Parathyroid adenoma (tissue), 2 donors: ENCODE measurements at regions not wholly inside any gene's neighbourhood (a gene's known extent, or its start where the extent isn't known, plus 50 kb on each side); places are given as distances from the start of the nearest gene placed in this dataset.

ENCODE experiments used
- H2AFZ ChIP-seq: fragments of 300-600 bp; sonication (generic); one replicate; pipeline ENCODE4 v1.7.0; 2017; ENCODE audit warnings: antibody characterized with exemption, mild to moderate bottlenecking
- H3K27ac ChIP-seq: fragments of 300-600 bp; sonication (generic); one replicate; pipeline ENCODE4 v1.7.0; 2017
- H3K27me3 ChIP-seq: fragments of 300-600 bp; sonication (generic); one replicate; pipeline ENCODE4 v1.7.0; 2017; ENCODE audit warnings: low read length; ENCODE audit not compliant: control insufficient read depth, insufficient read depth
- H3K36me3 ChIP-seq: fragments of 300-600 bp; sonication (generic); one replicate; pipeline ENCODE4 v1.7.0; 2017; ENCODE audit warnings: low read length; ENCODE audit not compliant: control insufficient read depth, insufficient read depth
- H3K4me1 ChIP-seq: fragments of 300-600 bp; sonication (generic); one replicate; pipeline ENCODE4 v1.7.0; 2017; ENCODE audit warnings: control low read depth
- H3K4me2 ChIP-seq: fragments of 300-600 bp; sonication (generic); one replicate; pipeline ENCODE4 v1.7.0; 2017; ENCODE audit warnings: low read length
- H3K4me3 ChIP-seq: fragments of 300-600 bp; sonication (generic); one replicate; pipeline ENCODE4 v1.7.0; 2017; ENCODE audit warnings: low read depth, low read length
- H3K79me2 ChIP-seq: fragments of 300-600 bp; sonication (generic); one replicate; pipeline ENCODE4 v1.7.0; 2017; ENCODE audit warnings: control low read depth
- H3K9ac ChIP-seq: fragments of 300-600 bp; sonication (generic); one replicate; pipeline ENCODE4 v1.7.0; 2017; ENCODE audit warnings: mild to moderate bottlenecking
- H3K9me3 ChIP-seq: fragments of 300-600 bp; sonication (generic); one replicate; pipeline ENCODE4 v1.7.0; 2017; ENCODE audit warnings: low read length; ENCODE audit not compliant: control insufficient read depth
- TF ChIP-seq, protein P1 (sequence below): fragments of 300-600 bp; sonication (generic); IDR thresholded peaks from one replicate; pipeline ENCODE4 v1.7.0; 2017; ENCODE audit warnings: antibody characterized with exemption, mild to moderate bottlenecking
- donor health status: primary hyperparathyroidism.

GRCh38 chr3:110074095-110074494, 736.7 kb upstream of the DPPA4 start:
- H3K4me2 ChIP-seq, result no peak overlapping the region
- no peaks in the 10 kb centered on the region for H3K4me1 ChIP-seq
- no peaks in the 10 kb centered on the region for H3K27me3 ChIP-seq
- H3K27ac ChIP-seq, result no peak overlapping the region
- H3K4me3 ChIP-seq, result no peak overlapping the region
- no peaks in the 10 kb centered on the region for H3K36me3 ChIP-seq
- H2AFZ ChIP-seq, result no peak overlapping the region
- no peaks in the 10 kb centered on the region for H3K9me3 ChIP-seq
- TF ChIP-seq, protein P1, sequence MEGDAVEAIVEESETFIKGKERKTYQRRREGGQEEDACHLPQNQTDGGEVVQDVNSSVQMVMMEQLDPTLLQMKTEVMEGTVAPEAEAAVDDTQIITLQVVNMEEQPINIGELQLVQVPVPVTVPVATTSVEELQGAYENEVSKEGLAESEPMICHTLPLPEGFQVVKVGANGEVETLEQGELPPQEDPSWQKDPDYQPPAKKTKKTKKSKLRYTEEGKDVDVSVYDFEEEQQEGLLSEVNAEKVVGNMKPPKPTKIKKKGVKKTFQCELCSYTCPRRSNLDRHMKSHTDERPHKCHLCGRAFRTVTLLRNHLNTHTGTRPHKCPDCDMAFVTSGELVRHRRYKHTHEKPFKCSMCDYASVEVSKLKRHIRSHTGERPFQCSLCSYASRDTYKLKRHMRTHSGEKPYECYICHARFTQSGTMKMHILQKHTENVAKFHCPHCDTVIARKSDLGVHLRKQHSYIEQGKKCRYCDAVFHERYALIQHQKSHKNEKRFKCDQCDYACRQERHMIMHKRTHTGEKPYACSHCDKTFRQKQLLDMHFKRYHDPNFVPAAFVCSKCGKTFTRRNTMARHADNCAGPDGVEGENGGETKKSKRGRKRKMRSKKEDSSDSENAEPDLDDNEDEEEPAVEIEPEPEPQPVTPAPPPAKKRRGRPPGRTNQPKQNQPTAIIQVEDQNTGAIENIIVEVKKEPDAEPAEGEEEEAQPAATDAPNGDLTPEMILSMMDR, result no peak
- H3K9ac ChIP-seq, result no peak overlapping the region
- H3K79me2 ChIP-seq, result no peaks in the 10 kb centered on the region

- Histone ChIP-seq H3K4me3 (no peak overlapping the region), H3K9ac (no peak overlapping the region), H3K4me1 (no peaks in the 10 kb centered on the region), H3K27me3 (no peaks in the 10 kb centered on the region), H3K9me3 (no peaks in the 10 kb centered on the region), H2AFZ (no peak overlapping the region), H3K79me2 (no peaks in the 10 kb centered on the region), H3K36me3 (no peaks in the 10 kb centered on the region), H3K27ac (no peak overlapping the region), H3K4me2 (no peak overlapping the region)
- TF ChIP-seq, protein P1, result no peak
These were observed 739.7 kb upstream of the DPPA4 start for GRCh38 chr3:110077093-110077492.

- Histone ChIP-seq H3K9ac (no peak overlapping the region), H3K9me3 (no peaks in the 10 kb centered on the region), H3K4me1 (no peaks in the 10 kb centered on the region), H3K4me2 (no peak overlapping the region), H2AFZ (no peak overlapping the region), H3K36me3 (no peaks in the 10 kb centered on the region), H3K27ac (no peak overlapping the region), H3K4me3 (no peak overlapping the region), H3K27me3 (no peaks in the 10 kb centered on the region), H3K79me2 (no peaks in the 10 kb centered on the region)
- TF ChIP-seq, protein P1, result no peak
These were observed 756.1 kb upstream of the DPPA4 start for GRCh38 chr3:110093411-110093810.

DNA sequence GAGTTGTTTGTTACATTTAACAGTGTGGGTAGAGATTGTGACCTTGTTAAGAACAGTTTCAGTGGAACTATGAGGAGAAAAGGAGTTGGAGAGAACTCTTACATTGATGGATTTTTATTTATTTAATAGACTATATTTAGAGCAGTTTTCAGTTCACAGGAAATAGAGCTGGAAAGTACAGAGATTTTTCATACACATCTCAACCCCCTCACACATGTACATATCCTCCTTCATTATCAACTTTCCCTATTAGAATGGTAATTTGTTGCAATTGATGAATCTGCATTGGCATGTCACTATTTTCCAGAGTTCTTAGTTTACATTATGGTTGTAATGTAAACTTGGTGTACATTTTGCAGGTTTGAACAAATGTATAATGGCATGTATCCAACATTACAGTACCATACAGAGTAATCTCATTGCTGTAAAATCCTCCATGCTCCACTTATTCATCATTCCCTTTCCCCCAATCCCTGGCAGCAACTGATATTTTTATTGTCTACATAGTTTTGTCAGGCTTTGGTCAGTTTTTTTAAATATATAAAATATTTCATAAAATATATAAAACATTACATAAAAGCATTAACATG, 756.6 kb upstream of the DPPA4 start:
- no peak overlapping the region for H2AFZ ChIP-seq
- no peak overlapping the region for H3K9ac ChIP-seq
- H3K36me3 ChIP-seq, result no peaks in the 10 kb centered on the region
- no peak overlapping the region for H3K27ac ChIP-seq
- H3K4me1 ChIP-seq, result no peaks in the 10 kb centered on the region
- H3K9me3 ChIP-seq, result no peaks in the 10 kb centered on the region
- TF ChIP-seq, protein P1, result no peak
- H3K79me2 ChIP-seq, result no peaks in the 10 kb centered on the region
- no peak overlapping the region for H3K4me3 ChIP-seq
- no peaks in the 10 kb centered on the region for H3K27me3 ChIP-seq
- H3K4me2 ChIP-seq, result no peak overlapping the region

DNA sequence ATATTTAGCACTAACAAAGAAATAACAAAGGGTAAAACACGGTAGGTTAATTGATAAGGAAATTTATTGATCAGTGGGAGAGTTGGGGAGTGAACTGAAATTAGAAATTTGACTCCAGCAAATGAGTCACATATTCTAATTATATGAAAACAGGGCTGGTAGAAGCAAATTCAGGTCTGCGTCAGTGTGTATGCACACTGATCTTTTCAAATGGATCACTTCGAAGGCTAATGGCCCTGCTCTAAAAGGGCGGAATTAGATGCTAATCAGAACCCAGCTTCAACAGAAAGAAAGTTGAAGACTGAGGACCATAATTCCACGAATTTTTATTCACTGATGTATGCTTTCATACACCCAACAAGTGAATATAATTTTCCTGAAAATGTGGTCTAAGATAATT, 762.4 kb upstream of the DPPA4 start:
- no peak overlapping the region for H3K9ac ChIP-seq
- H3K4me3 ChIP-seq, result no peak overlapping the region
- H3K9me3 ChIP-seq, result no peaks in the 10 kb centered on the region
- H3K79me2 ChIP-seq, result no peaks in the 10 kb centered on the region
- no peaks in the 10 kb centered on the region for H3K4me1 ChIP-seq
- no peak overlapping the region for H3K4me2 ChIP-seq
- TF ChIP-seq, protein P1, result no peak
- no peaks in the 10 kb centered on the region for H3K36me3 ChIP-seq
- H3K27me3 ChIP-seq, result no peaks in the 10 kb centered on the region
- no peak overlapping the region for H2AFZ ChIP-seq
- H3K27ac ChIP-seq, result no peak overlapping the region
